HEK293 (cell line): ENCODE measurements at regions not wholly inside any gene's neighbourhood (a gene's known extent, or its start where the extent isn't known, plus 50 kb on each side); places are given as distances from the start of the nearest gene placed in this dataset.

Experiments used
- CTCF ChIA-PET: fragments of 350-600 bp; formaldehyde crosslinking; extraction: SDS; loops from one replicate; lab custom pipeline; 2021; ENCODE audit warnings: antibody characterized with exemption; lab: Yijun Ruan, JAX
- POLR2A ChIA-PET: fragments of 300-600 bp; formaldehyde crosslinking; extraction: SDS; loops from one replicate; lab custom pipeline; 2020; ENCODE audit warnings: antibody characterized with exemption, inconsistent platforms; lab: Yijun Ruan, JAX
- H3K27ac ChIP-seq: fragments of 200-500 bp; sonication (Bioruptor generic); 2 replicates; pipeline ENCODE4 v1.5.1; 2014; ENCODE audit warnings: low read depth, low read length, control low read depth, inconsistent platforms; ENCODE audit errors: extremely low read depth
- H3K36me3 ChIP-seq, 2 experiments: fragments of 200-500 bp in 1 of 2; sonication (Bioruptor generic) in 1 of 2; 1 replicate in 1 of 2; 2 replicates in 1 of 2; pipeline ENCODE4 v1.5.1; 2014 to 2017; ENCODE audit warnings: inconsistent platforms in 2 of 2, low read length in 2 of 2; ENCODE audit not compliant: control insufficient read depth in 2 of 2, insufficient read depth in 1 of 2
- H3K4me1 ChIP-seq: fragments of 200-500 bp; sonication (Bioruptor generic); 2 replicates; pipeline ENCODE4 v1.5.1; 2014; ENCODE audit warnings: mild to moderate bottlenecking, low read length, inconsistent platforms; ENCODE audit not compliant: control insufficient read depth, insufficient read depth
- H3K4me3 ChIP-seq: 2 replicates; pipeline ENCODE4 v1.5.1; 2011; ENCODE audit warnings: low read depth, mild to moderate bottlenecking, control low read depth, low read length, moderate library complexity
- H3K9me3 ChIP-seq: fragments of 200-500 bp; sonication (Bioruptor generic); 2 replicates; pipeline ENCODE4 v1.5.1; 2014; ENCODE audit warnings: low read depth, low read length, inconsistent platforms; ENCODE audit not compliant: control insufficient read depth, insufficient read depth
- BCL11A ChIP-seq: fragments of 450-650 bp; formaldehyde crosslinking; IDR thresholded peaks from 2 replicates; pipeline ENCODE4 v1.5.1; 2016; ENCODE audit warnings: low read depth, missing biosample characterization, missing genetic modification characterization
- KLF8 ChIP-seq: fragments of 450-650 bp; formaldehyde crosslinking; IDR thresholded peaks from 2 replicates; pipeline ENCODE4 v1.5.1; 2016; ENCODE audit warnings: missing biosample characterization, missing genetic modification characterization
- RBAK ChIP-seq: fragments of 450-650 bp; formaldehyde crosslinking; IDR thresholded peaks from 2 replicates; pipeline ENCODE4 v1.5.1; 2016; ENCODE audit warnings: missing biosample characterization, missing genetic modification characterization
- SP2 ChIP-seq: fragments of 450-650 bp; formaldehyde crosslinking; IDR thresholded peaks from 2 replicates; pipeline ENCODE4 v1.5.1; 2016; ENCODE audit warnings: missing biosample characterization, missing genetic modification characterization
- TSHZ1 ChIP-seq: fragments of 450-650 bp; formaldehyde crosslinking; IDR thresholded peaks from 2 replicates; pipeline ENCODE4 v1.5.1; 2016; ENCODE audit warnings: missing biosample characterization, missing genetic modification characterization, borderline replicate concordance
- ZBTB11 ChIP-seq: fragments of 450-650 bp; formaldehyde crosslinking; conservative IDR thresholded peaks from 2 replicates; pipeline ENCODE4 v1.5.1; 2016; ENCODE audit warnings: low read depth, missing biosample characterization, missing genetic modification characterization
- ZBTB21 ChIP-seq: fragments of 450-650 bp; formaldehyde crosslinking; IDR thresholded peaks from 2 replicates; pipeline ENCODE4 v1.5.1; 2017; ENCODE audit warnings: missing biosample characterization, missing genetic modification characterization
- ZBTB48 ChIP-seq: fragments of 450-650 bp; formaldehyde crosslinking; IDR thresholded peaks from 2 replicates; pipeline ENCODE4 v1.5.1; 2016; ENCODE audit warnings: missing biosample characterization, missing genetic modification characterization
- ZNF133 ChIP-seq: fragments of 450-650 bp; formaldehyde crosslinking; IDR thresholded peaks from 2 replicates; pipeline ENCODE4 v1.5.1; 2016; ENCODE audit warnings: missing biosample characterization, missing genetic modification characterization
- ZNF155 ChIP-seq: fragments of 450-650 bp; formaldehyde crosslinking; IDR thresholded peaks from 2 replicates; pipeline ENCODE4 v1.5.1; 2016; ENCODE audit warnings: missing biosample characterization, missing genetic modification characterization
- ZNF169 ChIP-seq: fragments of 450-650 bp; formaldehyde crosslinking; IDR thresholded peaks from 2 replicates; pipeline ENCODE4 v1.5.1; 2016; ENCODE audit warnings: missing biosample characterization, missing genetic modification characterization
- ZNF26 ChIP-seq: fragments of 450-650 bp; formaldehyde crosslinking; IDR thresholded peaks from 2 replicates; pipeline ENCODE4 v1.5.1; 2016; ENCODE audit warnings: missing biosample characterization, missing genetic modification characterization
- ZNF335 ChIP-seq: fragments of 450-650 bp; formaldehyde crosslinking; conservative IDR thresholded peaks from 2 replicates; pipeline ENCODE4 v1.5.1; 2016; ENCODE audit warnings: missing biosample characterization, missing genetic modification characterization
- ZNF416 ChIP-seq: fragments of 450-650 bp; formaldehyde crosslinking; IDR thresholded peaks from 2 replicates; pipeline ENCODE4 v1.5.1; 2016; ENCODE audit warnings: missing biosample characterization, missing genetic modification characterization
- ZNF48 ChIP-seq: fragments of 450-650 bp; formaldehyde crosslinking; IDR thresholded peaks from 2 replicates; pipeline ENCODE4 v1.5.1; 2016; ENCODE audit warnings: missing biosample characterization, missing genetic modification characterization
- ZNF639 ChIP-seq: fragments of 450-650 bp; formaldehyde crosslinking; IDR thresholded peaks from 2 replicates; pipeline ENCODE4 v1.5.1; 2016; ENCODE audit warnings: missing biosample characterization, missing genetic modification characterization
- ZNF677 ChIP-seq: fragments of 450-650 bp; IDR thresholded peaks from 2 replicates; pipeline ENCODE4 v1.5.0; 2018; ENCODE audit warnings: missing biosample characterization, mild to moderate bottlenecking, missing genetic modification characterization, moderate library complexity
- ZSCAN30 ChIP-seq: fragments of 450-650 bp; IDR thresholded peaks from 2 replicates; pipeline ENCODE4 v1.5.1; 2018; ENCODE audit warnings: missing biosample characterization, mild to moderate bottlenecking, missing genetic modification characterization, moderate library complexity
- ZSCAN4 ChIP-seq: fragments of 450-650 bp; formaldehyde crosslinking; IDR thresholded peaks from 2 replicates; pipeline ENCODE4 v1.5.1; 2017; ENCODE audit warnings: missing biosample characterization, missing genetic modification characterization

GRCh38 chr5:39801306-39801705 is 376.5 kb upstream of the DAB2 start:
- H3K27ac ChIP-seq, result no peak overlapping the region
- CTCF ChIA-PET, result no interaction called here
- TF ChIP-seq ZNF416 (tag by site-specific recombination) (no peak), ZNF169 (tag by site-specific recombination) (no peak), ZSCAN30 (tag by site-specific recombination) (no peak), ZBTB48 (tag by site-specific recombination) (no peak), ZNF639 (no peak), ZNF48 (tag by site-specific recombination) (no peak), RBAK (tag by site-specific recombination) (no peak), ZBTB11 (no peak), TSHZ1 (tag by site-specific recombination) (no peak), ZSCAN4 (tag by site-specific recombination) (no peak), ZNF155 (tag by site-specific recombination) (no peak)
- no peaks in the 10 kb centered on the region for H3K4me1 ChIP-seq
- POLR2A ChIA-PET, result no interaction called here
- H3K4me3 ChIP-seq, result no peak overlapping the region
- no peaks in the 10 kb centered on the region for H3K36me3 ChIP-seq
- H3K9me3 ChIP-seq, result no peaks in the 10 kb centered on the region

GRCh38 chr5:39800042-39800601 is 375.3 kb upstream of the DAB2 start:
- Histone ChIP-seq H3K36me3 (no peaks in the 10 kb centered on the region), H3K9me3 (no peaks in the 10 kb centered on the region), H3K27ac (no peak overlapping the region), H3K4me1 (no peaks in the 10 kb centered on the region), H3K4me3 (no peak overlapping the region)
- ChIA-PET POLR2A (no interaction called here), CTCF (no interaction called here)
- no peak for TF ChIP-seq ZNF677 (tag by site-specific recombination)
- TF ChIP-seq ZNF26 (tag by site-specific recombination), result no peak
- TF ChIP-seq ZNF335, result no peak
- no peak for TF ChIP-seq ZBTB21 (tag by site-specific recombination)
- no peak for TF ChIP-seq ZNF133
- no peak for TF ChIP-seq BCL11A (tag by site-specific recombination)
- TF ChIP-seq SP2 (tag by site-specific recombination), result no peak
- no peak for TF ChIP-seq KLF8 (tag by site-specific recombination)
- TF ChIP-seq ZNF155 (tag by site-specific recombination), result no peak
